ENCODE measurements at regions not wholly inside any gene's neighbourhood (a gene's known extent, or its start where the extent isn't known, plus 50 kb on each side); places are given as distances from the start of the nearest gene placed in this dataset.

GRCh38 chr20:23159947-23160318, 73.8 kb upstream of the CD93 start:
- Histone ChIP-seq H3K4me3 (no peak overlapping the region), H3K79me2 (replicated peaks; ENCODE audit: insufficient read depth) (no peaks in the 10 kb centered on the region), H4K20me1 (replicated peaks; ENCODE audit: insufficient read depth) (no peaks in the 10 kb centered on the region), H3K36me3 (ENCODE audit: insufficient read depth) (no peaks in the 10 kb centered on the region), H3K27ac (ENCODE audit: low read depth) (no peak overlapping the region), H3K4me1 (ENCODE audit: insufficient read depth) (peaks cover 16% of the 10 kb centered on the region), H3F3A (replicated peaks; ENCODE audit: low read depth) (no peaks in the 10 kb centered on the region), H3K9me2 (ENCODE audit: insufficient read depth) (no peaks in the 10 kb centered on the region), H2AFZ (peak overlapping the region; percentile 78; the same call in 1 of the 2 replicates), H3K4me2 (peak overlapping the region; percentile 20; the same call in 1 of the 2 replicates), H3K27me3 (ENCODE audit: insufficient read depth) (no peaks in the 10 kb centered on the region)
- H3K9me3 Mint-ChIP-seq: no peaks in the 10 kb centered on the region
- no peak for TF ChIP-seq ZNF114 (CRISPR knock-in tag; IDR thresholded peaks at IDR 0.05)
- no peak for TF ChIP-seq ETS1 (IDR thresholded peaks at IDR 0.05)
- no peak for TF ChIP-seq POLR2AphosphoS5 (IDR thresholded peaks at IDR 0.05; ENCODE audit: low read depth)
- no peak for TF ChIP-seq STAT1 (IDR thresholded peaks at IDR 0.05; ENCODE audit: unreplicated experiment)
- no peak for TF ChIP-seq JUNB (IDR thresholded peaks at IDR 0.05; ENCODE audit: unreplicated experiment)
- TF ChIP-seq ZNF462 (CRISPR knock-in tag; IDR thresholded peaks at IDR 0.05): no peak
- TF ChIP-seq REST (IDR thresholded peaks at IDR 0.05; ENCODE audit: unreplicated experiment): no peak
- no peak for TF ChIP-seq NANOG (IDR thresholded peaks at IDR 0.05; ENCODE audit: borderline replicate concordance)
- no peak overlapping the region for H3K4me3 Mint-ChIP-seq
- DNase-seq (ENCODE audit: low spot score): no peak
- H3K27me3 Mint-ChIP-seq (ENCODE audit: insufficient read depth, low read depth, poor library complexity): peaks cover 13% of the 10 kb centered on the region
- no peak overlapping the region for H3K27ac Mint-ChIP-seq
- ATAC-seq: no peak
- no peaks in the 10 kb centered on the region for H3K36me3 Mint-ChIP-seq (ENCODE audit: low read depth)
- H3K4me1 Mint-ChIP-seq: peaks cover 23% of the 10 kb centered on the region
